Limb (tissue), 2 donors: ENCODE measurements at regions not wholly inside any gene's neighbourhood (a gene's known extent, or its start where the extent isn't known, plus 50 kb on each side); places are given as distances from the start of the nearest gene placed in this dataset.

Experiments
- DNase-seq, 2 donors: peaks; one replicate each; pipeline ENCODE4 v3.0.0-alpha.2; 2016; ENCODE audit errors: extremely low spot score in 2 of 2

DNA sequence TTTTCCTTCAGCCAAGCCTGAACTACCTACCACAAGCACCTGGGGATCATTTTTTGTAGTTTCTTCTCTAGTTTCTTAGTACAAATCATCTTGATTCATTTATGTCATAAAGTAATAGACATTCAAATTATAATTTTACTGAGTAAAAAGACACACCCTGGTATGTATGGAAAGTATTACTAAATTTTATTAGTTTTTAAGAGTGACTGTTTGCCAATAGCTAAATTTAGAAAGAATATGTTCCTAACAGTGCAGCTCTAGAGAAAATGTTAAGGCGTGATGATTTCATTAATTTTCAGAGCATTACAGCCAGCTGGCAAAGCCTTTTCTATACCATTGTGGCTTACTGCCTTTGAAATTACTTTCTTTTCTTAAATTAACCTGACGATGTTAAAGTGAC, 612.0 kb upstream of the KCNMB2 start:
- DNase-seq: peak in 1 of 2 donors; percentile 67

DNA sequence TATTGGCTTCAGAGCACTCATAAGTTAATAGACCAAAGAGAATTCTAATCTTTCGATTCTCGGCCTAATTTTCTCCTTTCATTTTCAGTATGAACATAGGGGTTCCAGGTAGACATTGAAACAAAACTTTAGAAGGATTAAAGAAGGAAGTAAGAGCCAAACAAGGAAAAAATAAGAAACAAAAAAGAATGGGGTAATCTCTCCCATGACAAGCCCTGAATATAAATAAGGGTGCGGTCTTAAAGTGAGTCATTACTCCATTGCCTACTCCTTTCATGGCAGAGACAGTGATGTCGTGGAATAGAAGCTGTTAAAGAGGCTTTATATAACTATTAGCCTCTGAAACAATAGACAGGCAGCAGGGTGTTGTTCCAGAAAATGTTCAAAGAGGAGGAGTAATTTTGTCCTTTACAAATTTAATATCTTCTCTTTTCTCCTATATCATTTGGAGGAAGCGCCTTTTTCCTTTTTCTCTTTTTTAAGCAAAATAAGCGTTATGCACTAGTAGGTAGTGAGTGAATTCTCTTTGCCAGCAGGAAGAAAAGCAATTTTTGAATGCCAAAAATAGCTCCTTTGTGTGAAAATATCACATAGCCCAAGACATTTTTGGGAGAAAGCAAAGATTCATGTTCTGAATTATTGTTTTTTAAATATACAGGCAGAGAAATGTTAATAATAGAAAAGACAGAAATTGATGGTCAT, 607.9 kb upstream of the KCNMB2 start:
- DNase-seq: no peak

DNA sequence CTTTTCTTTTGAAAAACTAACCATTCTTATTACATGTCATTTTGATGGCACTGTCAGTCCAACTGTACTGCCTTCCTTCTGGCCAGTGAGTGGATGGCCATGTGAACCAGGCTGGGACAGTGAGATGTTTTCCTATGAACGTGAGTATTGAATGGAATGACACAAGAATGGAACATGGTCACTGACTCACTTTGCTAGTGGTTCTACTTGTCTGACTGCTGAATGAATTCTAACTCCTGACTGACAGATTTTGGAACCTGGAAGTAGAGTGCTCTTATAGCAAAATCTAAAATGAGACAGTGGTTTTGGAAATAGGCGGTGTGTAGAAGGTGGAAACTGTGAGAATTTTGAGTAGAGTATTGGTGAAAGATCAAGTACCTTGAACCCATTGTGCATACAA, 606.9 kb upstream of the KCNMB2 start:
- DNase-seq: no peak

GRCh38 chr3:177930771-177931170, 605.5 kb upstream of the KCNMB2 start:
- DNase-seq: no peak

- no peak for DNase-seq
Observed at GRCh38 chr3:177931346-177931745, 604.9 kb upstream of the KCNMB2 start.

DNA sequence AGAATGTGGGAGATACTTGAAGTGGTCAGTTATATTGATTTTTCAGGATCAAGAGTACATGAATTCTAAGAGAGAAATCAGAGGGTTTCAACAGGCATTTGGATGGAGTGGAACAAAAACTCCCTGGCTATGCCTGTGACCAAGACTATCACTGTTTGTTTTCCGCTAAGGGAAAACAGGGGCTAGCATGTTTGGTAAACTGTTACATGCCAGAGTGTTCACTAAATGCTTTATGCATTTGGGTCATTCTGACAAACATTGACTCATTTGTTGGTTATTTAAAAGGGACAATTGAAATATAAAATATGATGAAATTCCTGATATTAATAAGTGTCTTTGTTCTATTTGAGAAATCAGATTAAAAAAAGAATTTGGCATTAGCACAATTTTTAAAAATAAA, 603.9 kb upstream of the KCNMB2 start:
- DNase-seq: no peak

- DNase-seq: no peak
Observed at GRCh38 chr3:177932750-177933660, 603.2 kb upstream of the KCNMB2 start.

DNA sequence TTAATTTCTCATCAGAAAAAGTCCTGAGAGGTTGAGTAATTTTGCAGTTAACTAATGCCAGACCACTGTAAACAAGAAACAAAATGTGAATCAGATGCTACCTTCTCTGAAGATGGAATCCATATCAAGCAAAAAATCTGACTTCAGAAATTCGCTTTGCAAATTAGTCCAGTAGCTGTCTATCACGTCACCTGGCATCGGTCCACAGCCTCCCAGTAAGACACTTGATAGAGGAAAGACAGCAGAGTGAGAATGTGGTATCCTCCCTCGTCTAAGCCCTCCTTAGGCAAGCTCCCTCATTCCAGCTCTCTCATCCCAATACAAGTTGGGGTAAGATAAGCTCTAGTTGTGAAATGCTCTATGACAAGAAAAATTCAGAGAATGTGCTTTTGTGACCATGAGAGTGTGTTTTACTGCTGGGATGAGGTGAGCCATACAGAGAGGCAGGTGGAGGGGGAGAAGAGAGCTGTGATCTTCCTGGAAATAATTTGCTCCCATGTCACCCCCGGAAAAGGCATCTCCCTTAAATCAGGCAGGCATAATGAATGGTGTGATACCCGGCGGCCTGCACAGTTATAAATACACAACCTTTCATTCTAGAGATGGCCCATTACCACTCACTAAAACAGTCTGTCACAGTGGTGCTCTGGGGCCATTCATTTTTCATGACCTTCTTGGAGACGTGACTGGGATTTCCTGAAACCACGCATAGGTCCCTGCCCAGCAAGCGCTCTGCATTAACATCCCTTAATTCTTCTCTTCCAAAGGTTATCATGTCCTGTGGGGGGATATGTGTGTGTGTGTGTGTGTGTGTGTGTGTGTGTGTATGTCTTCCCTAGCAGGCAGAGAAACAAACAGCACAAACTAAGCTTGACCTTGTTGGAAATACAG, 602.0 kb upstream of the KCNMB2 start:
- peak in 1 of 2 donors; percentile 37 for DNase-seq

DNA sequence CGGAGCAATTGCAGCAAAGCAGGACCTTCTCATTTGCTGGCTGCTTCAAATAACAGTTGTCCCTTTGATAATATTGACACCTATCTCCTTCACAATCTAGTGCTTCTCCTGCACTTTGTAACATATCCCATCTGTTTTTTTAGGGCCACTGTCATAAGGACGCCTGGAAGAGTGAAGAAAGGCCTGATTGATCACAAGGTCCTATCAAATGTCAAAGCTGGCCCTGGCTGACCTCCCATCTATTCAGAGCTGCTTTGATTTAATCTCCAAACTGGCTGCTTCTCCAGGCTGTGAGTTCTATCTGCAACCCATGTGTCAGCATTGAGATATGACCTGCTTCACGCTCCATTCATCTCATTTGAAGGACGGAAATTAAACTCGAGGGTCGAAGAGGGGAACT, 601.2 kb upstream of the KCNMB2 start:
- DNase-seq: peak in 1 of 2 donors; percentile 38

DNA sequence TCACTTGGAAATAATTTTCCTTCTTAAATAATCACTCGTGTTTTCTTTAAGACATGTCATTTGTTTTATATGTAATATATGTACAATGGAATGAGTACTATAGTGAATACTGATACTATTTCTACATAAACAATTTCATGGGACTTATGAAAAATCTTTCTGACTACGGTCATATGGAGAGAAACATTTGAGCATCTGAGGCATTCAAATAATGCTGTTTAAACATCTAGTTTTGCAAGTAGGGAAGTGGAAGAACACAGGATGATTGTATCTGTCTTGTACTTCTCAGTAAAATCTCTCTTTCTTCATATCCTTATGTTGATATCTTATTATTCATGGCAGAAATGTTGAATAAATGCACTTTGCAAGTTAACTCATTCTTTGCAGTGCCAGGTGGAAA, 599.5 kb upstream of the KCNMB2 start:
- DNase-seq: no peak

DNA sequence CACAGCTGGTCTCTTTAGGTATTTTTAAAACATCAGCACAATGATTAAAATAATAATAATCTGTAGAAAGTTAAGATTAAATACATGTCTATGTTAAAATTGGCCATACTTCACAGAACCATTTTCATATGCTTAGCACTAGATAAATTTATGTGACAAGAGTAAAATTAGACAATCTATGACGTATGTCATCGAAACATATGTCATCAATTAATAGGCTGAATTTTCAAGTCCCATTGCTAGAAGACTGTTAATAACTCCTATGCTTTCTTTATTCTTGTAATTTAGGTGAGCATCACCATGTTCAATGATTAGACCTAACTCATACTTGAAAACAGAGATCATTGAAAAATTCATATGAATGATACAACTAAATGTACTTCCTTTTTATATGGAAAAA, 593.3 kb upstream of the KCNMB2 start:
- no peak for DNase-seq

GRCh38 chr3:177944228-177944661, 592.0 kb upstream of the KCNMB2 start:
- DNase-seq: no peak

- no peak for DNase-seq
Observed at GRCh38 chr3:177946048-177946447, 590.2 kb upstream of the KCNMB2 start.

- no peak for DNase-seq
Observed at GRCh38 chr3:177946497-177946896, 589.7 kb upstream of the KCNMB2 start.

- DNase-seq: no peak
Observed at GRCh38 chr3:177946936-177947335, 589.3 kb upstream of the KCNMB2 start.

DNA sequence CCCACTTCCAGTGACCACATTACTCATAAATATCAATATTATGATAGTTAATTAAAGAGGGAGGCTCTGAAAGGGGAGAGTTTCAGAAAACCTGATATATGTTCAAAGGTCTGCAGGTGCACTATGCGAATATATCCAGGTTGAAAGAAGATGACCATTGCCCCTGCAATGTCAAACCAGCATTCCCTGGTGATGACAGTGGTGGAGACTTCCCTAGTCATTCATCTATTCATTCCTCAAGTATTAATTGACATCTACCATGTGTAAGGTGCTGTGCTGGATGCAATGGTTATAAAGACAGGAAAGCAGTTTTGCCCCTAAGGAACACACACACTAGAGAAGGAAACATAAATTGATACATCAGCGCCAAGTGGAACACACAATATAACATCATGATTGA, 588.3 kb upstream of the KCNMB2 start:
- DNase-seq: no peak

DNA sequence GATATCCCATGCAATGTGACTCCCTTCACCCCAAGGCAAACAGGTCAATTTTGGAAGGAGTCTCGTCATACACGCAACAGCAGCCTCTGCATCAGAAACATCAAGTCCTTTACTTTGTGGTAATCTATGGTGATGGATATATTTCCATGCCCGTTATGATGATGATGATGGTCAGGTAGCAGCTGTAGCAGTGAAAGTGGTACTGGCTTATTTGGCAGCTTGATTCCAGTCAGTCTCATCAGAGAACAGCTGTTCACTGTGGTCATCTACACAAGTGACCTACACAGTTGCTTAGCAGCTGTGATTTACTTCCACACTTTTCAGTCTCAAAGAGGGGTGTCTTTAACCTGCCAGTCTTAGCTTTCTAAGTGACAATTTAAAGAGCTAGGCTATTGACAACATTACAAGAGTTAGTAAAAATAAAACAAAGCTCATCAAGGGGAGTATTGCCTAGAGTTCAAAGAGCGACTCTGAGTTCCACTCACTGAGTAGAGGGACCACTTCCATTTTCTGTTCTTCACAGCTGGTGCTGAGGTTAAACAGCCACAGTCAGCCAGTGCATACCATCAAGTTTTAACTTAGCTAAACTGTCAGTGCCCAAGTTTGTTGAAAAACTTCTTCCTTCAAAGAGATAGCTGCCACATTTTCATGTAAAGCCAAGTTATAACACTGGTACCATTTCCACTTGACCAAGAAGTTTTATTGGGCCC, 587.4 kb upstream of the KCNMB2 start:
- no peak for DNase-seq

DNA sequence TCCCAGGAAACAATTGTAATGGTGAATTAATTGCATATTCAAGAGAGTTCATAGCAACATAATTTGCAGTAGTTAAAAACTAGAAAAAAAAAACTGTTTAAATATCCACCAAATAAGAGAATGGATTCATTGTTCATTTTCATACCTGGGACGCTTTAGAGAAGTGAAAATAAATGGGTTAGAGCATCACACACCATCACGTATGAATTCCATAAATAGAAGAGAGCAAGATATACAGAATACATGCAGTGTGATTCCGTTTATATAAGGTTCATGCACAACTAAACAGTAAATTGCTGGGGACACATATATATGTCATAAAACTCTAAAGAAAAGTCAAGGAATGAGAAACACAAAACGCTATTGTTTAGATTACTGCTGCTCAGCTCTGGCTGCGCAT, 577.0 kb upstream of the KCNMB2 start:
- no peak for DNase-seq

DNA sequence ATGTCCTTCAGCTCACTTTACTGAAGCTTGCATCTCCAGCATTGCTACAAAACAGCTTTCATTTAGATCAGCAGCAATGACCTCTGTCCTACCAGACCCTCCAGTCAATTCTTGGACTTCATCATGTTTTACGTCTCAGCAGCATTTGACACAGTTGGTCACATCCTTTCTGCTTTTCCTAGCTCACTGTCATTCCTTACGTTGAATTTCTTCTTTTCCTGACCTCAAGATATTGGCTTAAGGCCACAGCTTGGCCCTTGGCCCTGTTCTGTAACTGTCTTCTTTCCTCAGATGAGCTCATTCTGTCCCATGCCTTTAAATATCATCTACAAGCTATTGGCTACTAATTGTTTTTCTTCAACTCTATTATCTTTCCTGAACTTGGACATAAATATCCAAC, 576.2 kb upstream of the KCNMB2 start:
- no peak for DNase-seq

GRCh38 chr3:177960722-177961121, 575.5 kb upstream of the KCNMB2 start:
- DNase-seq: no peak

DNA sequence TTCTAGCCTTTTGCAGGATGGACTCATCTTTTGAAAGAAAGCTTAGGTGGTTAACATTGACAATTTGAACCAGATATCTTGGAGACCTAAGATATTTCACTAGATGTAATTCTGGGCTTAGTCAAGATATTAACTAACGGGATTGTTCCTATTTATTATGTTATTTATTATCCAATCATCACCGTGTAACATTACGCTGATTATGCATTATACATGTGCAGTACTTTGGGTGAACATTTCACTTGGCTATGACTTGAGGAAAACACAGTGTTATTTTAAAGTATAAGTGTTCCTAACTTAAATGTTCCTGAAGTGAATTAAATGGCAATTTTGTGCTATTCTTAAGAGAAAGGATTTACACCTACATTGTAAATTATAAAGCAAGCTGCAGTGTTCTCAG, 574.5 kb upstream of the KCNMB2 start:
- DNase-seq: no peak
